Inflammatory macrophage (primary cell): ENCODE measurements at regions not wholly inside any gene's neighbourhood (a gene's known extent, or its start where the extent isn't known, plus 50 kb on each side); places are given as distances from the start of the nearest gene placed in this dataset.
A peak's percentile ranks its signal among the peaks of the same experiment; 100 is the strongest.
"Not testable (repeated sequence)": the region's sequence is repeated elsewhere in the genome, so short reads cannot be mapped to it uniquely, and the experiment has no call there.

Experiments used
- DNase-seq, 2 donors: peaks; one replicate each; pipeline ENCODE4 v3.0.0-alpha.2; 2020 to 2022

GRCh38 chr6:80488190-80488589, 381.7 kb downstream of the BCKDHB start:
- no peak for DNase-seq

DNA sequence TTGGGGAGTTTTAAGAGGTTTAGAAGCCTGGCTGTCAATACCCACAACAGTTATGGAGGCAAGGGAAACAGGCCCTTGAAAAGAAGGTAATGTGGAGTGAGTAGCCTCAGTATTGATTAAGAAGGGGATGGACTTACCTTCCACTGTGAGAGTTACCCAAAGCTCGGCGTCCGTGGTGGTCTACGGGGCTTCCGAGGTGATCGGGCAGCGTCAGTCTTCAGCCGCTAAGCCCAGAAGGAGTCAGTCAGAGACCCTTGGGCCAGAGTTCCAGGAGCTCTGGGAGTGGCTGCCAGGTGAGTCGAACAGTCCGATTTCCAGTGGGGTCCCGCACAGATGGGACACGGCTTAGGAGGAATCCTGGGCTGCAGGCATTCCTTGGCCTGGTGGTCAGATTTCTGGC, 379.0 kb downstream of the BCKDHB start:
- DNase-seq: not testable (repeated sequence)

DNA sequence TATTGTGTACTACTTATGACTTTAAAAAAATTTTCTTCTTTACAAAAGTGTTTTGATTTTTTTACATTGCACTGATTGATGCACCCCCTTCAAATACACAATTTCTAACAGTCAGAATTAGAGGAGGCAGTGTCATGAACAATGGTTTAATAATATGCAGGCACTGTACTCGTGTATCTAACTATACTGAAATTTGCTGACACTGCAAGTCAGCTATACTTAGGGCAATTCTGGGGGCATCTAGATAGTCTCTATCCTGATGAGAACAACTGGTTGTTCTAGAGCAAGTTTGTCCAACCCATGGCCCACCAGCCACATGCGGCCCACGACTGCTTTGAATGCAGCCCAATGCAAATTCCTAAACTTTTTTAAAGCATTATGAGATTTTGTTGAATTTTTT, 375.6 kb downstream of the BCKDHB start:
- DNase-seq: no peak

- DNase-seq: no peak
Observed at GRCh38 chr6:80480421-80481157, 374.1 kb downstream of the BCKDHB start.

GRCh38 chr6:80478030-80478429, 371.6 kb downstream of the BCKDHB start:
- DNase-seq: no peak

- no peak for DNase-seq
Observed at GRCh38 chr6:80477591-80477990, 371.1 kb downstream of the BCKDHB start.

DNA sequence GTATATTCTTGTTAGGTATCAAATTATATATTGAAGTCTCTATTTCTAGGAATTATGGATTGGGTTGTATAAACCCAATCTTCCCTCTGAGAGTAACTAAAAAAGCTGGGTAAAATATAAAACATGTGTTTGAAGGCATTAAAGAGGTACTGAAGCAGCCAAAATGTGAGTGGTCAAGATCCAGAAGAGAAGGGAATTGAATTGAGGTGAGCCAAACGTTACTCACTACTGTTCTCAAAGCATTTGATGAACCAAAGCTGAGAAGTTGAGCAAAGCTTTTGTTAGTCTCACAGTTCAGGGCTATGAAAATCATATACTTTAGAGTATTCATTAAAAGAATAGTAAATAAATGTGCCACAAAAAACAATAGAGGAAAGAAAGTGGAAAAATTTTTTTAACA, 365.8 kb downstream of the BCKDHB start:
- DNase-seq: no peak

GRCh38 chr6:80469977-80470376, 363.5 kb downstream of the BCKDHB start:
- DNase-seq: no peak

DNA sequence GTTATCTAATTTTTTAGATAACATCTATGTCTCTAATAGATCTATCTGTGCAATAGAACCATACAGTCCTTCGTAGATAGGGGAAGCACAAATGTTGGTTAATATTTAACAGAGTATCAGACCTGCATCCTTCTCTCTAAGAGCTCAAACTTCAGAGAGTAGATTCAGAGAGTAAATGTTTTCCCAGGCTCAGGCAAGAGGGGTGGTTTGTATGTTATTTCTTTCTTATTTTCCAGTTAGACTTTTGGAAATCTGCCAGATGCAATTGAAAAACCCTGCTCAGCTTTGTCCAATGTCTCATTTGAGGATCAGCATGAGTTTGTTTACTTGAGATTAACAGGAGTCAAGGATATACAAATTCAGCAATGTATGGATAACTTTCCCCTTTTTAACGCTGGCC, 361.9 kb downstream of the BCKDHB start:
- DNase-seq: no peak

GRCh38 chr6:80467408-80467807, 360.9 kb downstream of the BCKDHB start:
- DNase-seq: no peak

DNA sequence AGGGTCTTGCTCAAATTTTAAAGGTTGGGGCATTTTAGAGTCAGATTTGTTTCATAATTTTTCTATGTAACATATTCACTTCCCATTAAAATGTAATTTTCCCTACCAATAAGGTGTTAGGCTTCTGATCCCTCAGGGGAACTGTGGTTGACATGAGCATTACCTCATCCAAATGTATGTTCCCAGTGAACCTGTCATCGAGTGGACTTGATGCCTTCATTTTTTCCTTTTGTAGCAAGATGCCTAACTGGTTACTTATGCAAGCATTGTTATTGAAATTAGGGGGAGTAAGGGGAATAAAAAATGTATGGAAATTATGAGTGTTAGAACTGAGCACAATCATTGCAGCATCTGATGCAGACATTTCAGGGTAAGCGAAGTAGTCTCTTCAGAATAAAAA, 360.5 kb downstream of the BCKDHB start:
- no peak for DNase-seq

- DNase-seq: no peak
Observed at GRCh38 chr6:80465513-80465912, 359.0 kb downstream of the BCKDHB start.

GRCh38 chr6:80464901-80465300, 358.4 kb downstream of the BCKDHB start:
- DNase-seq: no peak

DNA sequence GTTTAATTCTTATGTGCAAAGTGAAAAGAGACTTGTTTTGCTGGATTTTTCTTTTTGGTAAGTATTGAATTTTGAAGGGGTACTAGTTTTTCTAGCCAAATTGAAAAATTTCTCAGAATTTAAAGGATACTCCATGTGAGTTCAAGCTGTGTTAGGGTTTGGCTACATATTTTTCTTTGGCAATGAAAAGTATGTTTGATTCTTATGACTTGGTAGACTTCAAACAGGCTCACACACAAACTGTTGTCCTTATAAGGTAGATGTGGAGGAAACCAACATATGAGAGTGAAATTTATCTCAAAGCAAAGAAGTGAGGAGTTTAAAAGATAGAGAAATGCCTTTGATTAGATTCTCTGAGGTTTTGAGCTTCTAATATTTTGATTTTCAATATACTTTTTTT, 356.7 kb downstream of the BCKDHB start:
- no peak for DNase-seq

DNA sequence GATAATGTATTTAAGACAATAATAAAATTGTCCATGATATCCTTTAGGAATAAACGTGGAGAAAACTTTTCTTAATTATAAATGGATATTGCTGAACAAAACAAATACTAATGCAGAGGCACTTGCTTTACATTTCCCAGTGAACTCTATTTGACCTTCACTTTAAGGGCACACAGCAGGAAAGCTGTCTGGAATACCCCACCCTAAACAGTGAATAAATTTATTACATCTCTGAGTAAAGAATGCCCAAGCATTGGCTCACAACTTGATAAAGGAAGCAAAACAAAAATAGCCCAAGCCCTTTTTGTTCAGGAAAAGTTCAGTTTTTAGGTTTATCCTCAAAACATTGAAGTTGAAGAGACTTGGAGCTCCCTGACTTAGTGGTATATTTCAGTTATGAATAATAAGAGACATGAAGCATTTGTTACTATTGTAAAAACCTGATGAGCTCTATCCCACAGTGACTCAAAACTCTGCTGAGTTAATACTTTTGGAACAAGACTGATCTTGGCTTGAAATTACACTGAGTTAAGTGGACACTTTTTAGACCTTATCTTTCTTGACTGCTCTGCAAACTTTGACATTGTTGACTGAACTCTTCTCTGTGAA, 353.9 kb downstream of the BCKDHB start:
- DNase-seq: no peak

DNA sequence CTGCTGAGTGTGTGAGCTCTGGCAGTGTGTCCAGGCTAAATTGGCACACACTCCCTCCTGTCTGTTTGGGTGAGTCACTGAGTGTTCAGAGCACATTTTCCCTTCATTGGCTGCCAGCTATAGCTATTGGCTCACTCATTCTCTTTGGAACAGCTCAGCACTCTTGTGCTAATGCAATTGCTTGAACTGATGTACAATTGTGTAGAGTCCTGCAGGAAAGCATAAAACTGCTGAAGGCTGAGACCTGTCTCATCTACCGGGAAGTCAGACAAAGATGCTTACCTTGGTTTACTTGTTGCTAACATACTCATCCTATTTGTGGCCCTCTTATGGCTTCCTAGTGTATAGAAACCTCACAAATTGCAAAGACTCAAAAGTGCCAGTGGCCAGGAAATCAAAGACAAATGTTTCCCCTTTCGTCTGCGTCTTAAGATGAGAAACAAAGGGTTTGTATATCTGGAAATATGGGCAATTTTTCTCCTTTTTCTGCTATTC, 351.0 kb downstream of the BCKDHB start:
- peak; percentile 3 to 28 for DNase-seq

- DNase-seq: no peak
Observed at GRCh38 chr6:80456724-80457438, 350.4 kb downstream of the BCKDHB start.

- peak; percentile 14 to 40 for DNase-seq
Observed at GRCh38 chr6:80454661-80455365, 348.3 kb downstream of the BCKDHB start.

DNA sequence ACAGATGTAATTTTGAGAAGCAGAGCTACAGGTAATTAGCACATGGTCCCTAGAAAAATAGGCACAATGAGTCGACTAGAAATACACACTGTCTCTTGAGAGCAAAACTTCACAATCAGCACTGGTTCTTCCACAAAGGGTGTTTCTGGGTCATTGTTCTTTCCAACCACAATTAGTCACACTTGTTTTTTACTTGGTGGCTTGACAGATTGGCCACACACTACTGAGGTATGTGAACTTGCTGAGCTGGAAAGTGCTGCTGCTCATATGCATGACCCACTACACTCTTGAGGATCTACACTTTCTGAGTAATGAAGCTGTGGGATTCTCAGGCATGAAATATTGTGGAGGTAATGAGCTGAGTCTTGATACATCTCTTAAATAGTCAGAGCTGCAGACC, 347.7 kb downstream of the BCKDHB start:
- peak in 1 of 2 donors; percentile 34 for DNase-seq

DNA sequence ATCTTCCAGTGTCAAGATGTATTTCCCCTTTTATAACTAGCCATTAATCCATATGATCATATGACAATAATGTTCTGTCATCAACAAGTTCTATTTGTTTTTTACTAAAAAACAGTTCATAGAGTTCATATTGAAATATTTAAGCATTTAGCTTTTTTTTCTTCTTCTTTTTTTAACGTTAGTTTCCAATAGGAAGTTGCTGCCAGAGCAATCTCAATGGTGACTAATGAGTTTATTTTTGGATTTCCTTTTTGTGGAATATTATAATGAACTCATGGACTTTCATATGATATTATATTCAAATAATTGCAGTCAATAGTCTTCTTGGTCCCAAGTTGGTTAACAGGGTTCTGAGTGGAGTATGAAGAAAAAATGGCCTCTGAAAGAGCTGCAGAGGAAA, 343.3 kb downstream of the BCKDHB start:
- DNase-seq: peak; percentile 2 to 29

DNA sequence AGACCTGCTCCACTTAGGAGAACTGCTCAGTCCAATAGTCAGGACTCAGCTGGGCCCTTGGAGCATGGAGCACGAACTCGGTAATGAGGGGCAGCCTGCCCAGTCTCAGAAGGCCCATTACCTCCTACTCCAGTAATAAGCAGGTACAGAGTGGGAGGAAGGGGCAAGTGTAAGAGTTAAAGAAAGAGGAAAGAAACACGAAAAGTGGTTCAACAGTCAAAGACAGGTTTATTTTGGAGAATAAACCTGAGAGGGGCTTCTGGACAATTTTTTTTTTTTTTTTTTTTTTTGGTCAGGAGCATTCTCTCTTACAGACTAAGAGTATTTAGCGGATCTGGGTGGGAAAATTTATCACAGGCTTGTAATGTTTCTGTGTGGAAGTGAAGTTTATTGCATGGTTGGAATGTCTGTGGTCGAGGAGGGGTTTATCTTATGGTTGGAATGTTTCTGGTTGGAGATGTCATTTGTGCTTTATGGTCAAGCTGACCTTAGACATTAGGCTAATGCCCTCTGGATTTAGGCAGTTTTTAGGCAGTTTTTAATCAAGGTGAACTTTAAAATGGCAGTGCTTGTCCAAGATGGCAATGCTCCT, 340.1 kb downstream of the BCKDHB start:
- DNase-seq: no peak

- DNase-seq: no peak
Observed at GRCh38 chr6:80445751-80446150, 339.3 kb downstream of the BCKDHB start.

- no peak for DNase-seq
Observed at GRCh38 chr6:80442366-80442765, 335.9 kb downstream of the BCKDHB start.
